ENCODE measurements at regions not wholly inside any gene's neighbourhood (a gene's known extent, or its start where the extent isn't known, plus 50 kb on each side); places are given as distances from the start of the nearest gene placed in this dataset.

- WGBS, 3 donors = 68 to 77% (median 71%) methylated on average over 13 of the region's 13 CpGs
- no peak overlapping the region for H3K4me3 ChIP-seq
- ATAC-seq = no peak
- no peaks in the 10 kb centered on the region for H3K9me3 ChIP-seq
- no peaks in the 10 kb centered on the region for H3K4me1 ChIP-seq
- DNase-seq = no peak
- no peaks in the 10 kb centered on the region for H3K36me3 ChIP-seq (ENCODE audit: insufficient read depth in 1 of 2, low read depth in 1 of 2)
- TF ChIP-seq CTCF (IDR thresholded peaks at IDR 0.05) = no peak
- H3K27ac ChIP-seq = no peak overlapping the region
- peaks cover 0 to 9% (median 3%) of the 10 kb centered on the region in 3 donors for H3K27me3 ChIP-seq (ENCODE audit: insufficient read depth in 3 of 3, low read length in 2 of 3)
- intact Hi-C loops (cut with DNase I) = no loop called here
Observed at GRCh38 chr19:28405346-28405742, 807.6 kb downstream of the UQCRFS1 start.

- 35 to 64% (median 50%) methylated on average over 4 of the region's 4 CpGs for WGBS, 3 donors
- no peak for ATAC-seq
- H3K36me3 ChIP-seq (ENCODE audit: insufficient read depth in 1 of 2, low read depth in 1 of 2) = no peaks in the 10 kb centered on the region
- intact Hi-C loops (cut with DNase I) = no loop called here
- H3K4me1 ChIP-seq = no peaks in the 10 kb centered on the region
- no peak overlapping the region for H3K4me3 ChIP-seq
- DNase-seq = no peak
- H3K27ac ChIP-seq = no peak overlapping the region
- TF ChIP-seq CTCF (IDR thresholded peaks at IDR 0.05) = no peak
- H3K27me3 ChIP-seq (ENCODE audit: insufficient read depth in 3 of 3, low read length in 2 of 3) = peaks cover 0 to 9% (median 3%) of the 10 kb centered on the region in 3 donors
- H3K9me3 ChIP-seq = no peaks in the 10 kb centered on the region
Observed at GRCh38 chr19:28404472-28404871, 808.5 kb downstream of the UQCRFS1 start.

GRCh38 chr19:28403690-28404089, 809.3 kb downstream of the UQCRFS1 start:
- Histone ChIP-seq H3K4me1 (no peaks in the 10 kb centered on the region), H3K9me3 (no peaks in the 10 kb centered on the region), H3K27me3 (ENCODE audit: insufficient read depth in 3 of 3, low read length in 2 of 3) (peaks cover 0 to 9% (median 3%) of the 10 kb centered on the region in 3 donors), H3K4me3 (no peak overlapping the region), H3K27ac (no peak overlapping the region), H3K36me3 (ENCODE audit: insufficient read depth in 1 of 2, low read depth in 1 of 2) (no peaks in the 10 kb centered on the region)
- intact Hi-C loops (cut with DNase I) = no loop called here
- 44 to 49% (median 48%) methylated on average over 8 of the region's 8 CpGs for WGBS, 3 donors
- DNase-seq (no peak), ATAC-seq (no peak)
- TF ChIP-seq CTCF (IDR thresholded peaks at IDR 0.05) = no peak

GRCh38 chr19:28402701-28403290, 810.2 kb downstream of the UQCRFS1 start:
- 66 to 79% (median 72%) methylated on average over 13 of the region's 13 CpGs for WGBS, 3 donors
- no peak for TF ChIP-seq CTCF (IDR thresholded peaks at IDR 0.05)
- no peak overlapping the region for H3K4me3 ChIP-seq
- no peak for DNase-seq
- peaks cover 0 to 9% (median 3%) of the 10 kb centered on the region in 3 donors for H3K27me3 ChIP-seq (ENCODE audit: insufficient read depth in 3 of 3, low read length in 2 of 3)
- intact Hi-C loops (cut with DNase I) = no loop called here
- H3K9me3 ChIP-seq = no peaks in the 10 kb centered on the region
- no peaks in the 10 kb centered on the region for H3K36me3 ChIP-seq (ENCODE audit: insufficient read depth in 1 of 2, low read depth in 1 of 2)
- no peaks in the 10 kb centered on the region for H3K4me1 ChIP-seq
- ATAC-seq = no peak
- no peak overlapping the region for H3K27ac ChIP-seq

All from psoas muscle (tissue), 7 donors.